RPMI7951 (cell line): ENCODE measurements at regions not wholly inside any gene's neighbourhood (a gene's known extent, or its start where the extent isn't known, plus 50 kb on each side); places are given as distances from the start of the nearest gene placed in this dataset.
A peak's percentile ranks its signal among the peaks of the same experiment; 100 is the strongest.

Source experiments
- DNase-seq: peaks from one replicate; pipeline ENCODE4 v3.0.0-alpha.2; 2012; ENCODE audit warnings: low read depth

GRCh38 chr10:90403211-90404000 lies 454.4 kb downstream of the HTR7 start:
- no peak for DNase-seq

GRCh38 chr10:90407131-90407530 lies 450.7 kb downstream of the HTR7 start:
- DNase-seq, result peak; percentile 78

- DNase-seq, result no peak
Observed at GRCh38 chr10:90407851-90408250, 450.0 kb downstream of the HTR7 start.

GRCh38 chr10:90412582-90412981 lies 445.3 kb downstream of the HTR7 start:
- DNase-seq, result no peak

GRCh38 chr10:90413196-90413595 lies 444.6 kb downstream of the HTR7 start:
- DNase-seq, result no peak

GRCh38 chr10:90414926-90415325 lies 442.9 kb downstream of the HTR7 start:
- DNase-seq, result no peak

- peak; percentile 39 for DNase-seq
Observed at GRCh38 chr10:90417029-90417428, 440.8 kb downstream of the HTR7 start.

GRCh38 chr10:90417476-90418210 lies 440.2 kb downstream of the HTR7 start:
- DNase-seq, result no peak

- peak; percentile 77 for DNase-seq
Observed at GRCh38 chr10:90418869-90419652, 438.8 kb downstream of the HTR7 start.

GRCh38 chr10:90420637-90421318 lies 437.1 kb downstream of the HTR7 start:
- no peak for DNase-seq

- no peak for DNase-seq
Observed at GRCh38 chr10:90421874-90422273, 436.0 kb downstream of the HTR7 start.

GRCh38 chr10:90424730-90425129 lies 433.1 kb downstream of the HTR7 start:
- peak; percentile 31 for DNase-seq

GRCh38 chr10:90430186-90430585 lies 427.7 kb downstream of the HTR7 start:
- no peak for DNase-seq

- no peak for DNase-seq
Observed at GRCh38 chr10:90432866-90433265, 425.0 kb downstream of the HTR7 start.

GRCh38 chr10:90435296-90435695 lies 422.5 kb downstream of the HTR7 start:
- no peak for DNase-seq

- DNase-seq, result peak; percentile 10
Observed at GRCh38 chr10:90437452-90437851, 420.4 kb downstream of the HTR7 start.

- no peak for DNase-seq
Observed at GRCh38 chr10:90440870-90441269, 417.0 kb downstream of the HTR7 start.

- peak; percentile 28 for DNase-seq
Observed at GRCh38 chr10:90443342-90443741, 414.5 kb downstream of the HTR7 start.

GRCh38 chr10:90447831-90448230 lies 410.0 kb downstream of the HTR7 start:
- DNase-seq, result no peak

GRCh38 chr10:90450797-90451196 lies 407.0 kb downstream of the HTR7 start:
- no peak for DNase-seq

GRCh38 chr10:90451283-90451682 lies 406.6 kb downstream of the HTR7 start:
- peak; percentile 71 for DNase-seq

GRCh38 chr10:90458054-90458453 lies 399.8 kb downstream of the HTR7 start:
- no peak for DNase-seq
